GM18861 (cell line): ENCODE measurements at regions not wholly inside any gene's neighbourhood (a gene's known extent, or its start where the extent isn't known, plus 50 kb on each side); places are given as distances from the start of the nearest gene placed in this dataset.
"Not testable (repeated sequence)": the region's sequence is repeated elsewhere in the genome, so short reads cannot be mapped to it uniquely, and the experiment has no call there.

ENCODE experiments used
- ATAC-seq: cut with Tn5 transposase; IDR thresholded peaks from one replicate; pipeline ENCODE4 v1.9.1; 2021; ENCODE audit not compliant: unreplicated experiment

DNA sequence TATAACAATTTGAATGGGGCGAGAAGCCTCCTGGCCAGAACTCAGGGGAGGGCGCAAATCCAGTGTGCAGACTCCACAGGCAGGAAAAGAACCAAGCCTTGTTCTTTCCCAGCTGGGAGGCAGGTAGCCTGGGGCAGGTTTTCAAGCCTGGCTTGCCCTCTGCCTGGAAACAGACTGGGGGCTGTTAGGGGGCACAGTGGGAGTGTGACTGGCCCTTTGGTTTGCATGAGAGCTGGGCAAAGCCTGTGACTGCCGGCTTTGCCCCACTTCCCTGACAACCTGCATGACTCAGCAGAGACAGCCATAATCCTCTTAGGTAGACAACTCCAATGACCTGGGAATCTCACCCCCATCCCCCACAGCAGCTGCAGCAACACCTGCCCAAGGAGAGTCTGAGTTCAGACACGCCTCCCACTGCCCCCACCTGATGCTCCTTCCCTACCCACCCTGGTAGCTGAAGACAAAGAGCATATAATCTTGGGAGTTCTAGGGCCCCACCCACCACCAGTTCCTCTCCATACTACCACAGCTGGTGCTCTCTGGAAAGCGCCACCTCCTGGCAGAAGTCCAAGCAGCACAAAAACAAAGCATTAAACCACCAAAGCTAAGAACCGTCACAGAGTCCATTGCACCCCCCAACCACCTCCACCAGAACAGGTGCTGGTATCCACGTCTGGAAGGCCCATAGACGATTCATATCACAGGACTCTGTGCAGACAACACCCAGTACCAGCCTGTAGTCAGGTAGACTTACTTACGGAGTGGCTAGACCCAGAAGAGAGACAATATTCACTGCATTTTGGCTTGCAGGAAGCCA lies 402.5 kb downstream of the STK39 start:
- no peak for ATAC-seq

GRCh38 chr2:167843657-167844056 lies 403.7 kb downstream of the STK39 start:
- no peak for ATAC-seq

GRCh38 chr2:167843217-167843616 lies 404.2 kb downstream of the STK39 start:
- ATAC-seq = no peak

GRCh38 chr2:167842047-167842446 lies 405.3 kb downstream of the STK39 start:
- no peak for ATAC-seq

DNA sequence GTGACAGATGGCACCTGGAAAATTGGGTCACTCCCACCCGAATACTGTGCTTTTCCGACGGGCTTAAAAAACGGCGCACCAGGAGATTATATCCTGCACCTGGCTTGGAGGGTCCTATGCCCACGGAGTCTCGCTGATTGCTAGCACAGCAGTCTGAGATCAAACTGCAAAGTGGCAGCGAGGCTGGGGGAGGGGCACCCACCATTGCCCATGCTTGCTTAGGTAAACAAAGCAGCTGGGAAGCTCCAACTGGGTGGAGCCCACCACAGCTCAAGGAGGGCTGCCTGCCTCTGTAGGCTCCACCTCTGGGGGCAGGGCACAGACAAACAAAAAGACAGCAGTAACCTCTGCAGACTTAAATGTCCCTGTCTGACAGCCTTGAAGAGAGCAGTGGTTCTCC lies 412.1 kb downstream of the STK39 start:
- ATAC-seq = not testable (repeated sequence)

GRCh38 chr2:167834707-167835106 lies 412.7 kb downstream of the STK39 start:
- no peak for ATAC-seq

GRCh38 chr2:167833294-167833693 lies 414.1 kb downstream of the STK39 start:
- no peak for ATAC-seq

DNA sequence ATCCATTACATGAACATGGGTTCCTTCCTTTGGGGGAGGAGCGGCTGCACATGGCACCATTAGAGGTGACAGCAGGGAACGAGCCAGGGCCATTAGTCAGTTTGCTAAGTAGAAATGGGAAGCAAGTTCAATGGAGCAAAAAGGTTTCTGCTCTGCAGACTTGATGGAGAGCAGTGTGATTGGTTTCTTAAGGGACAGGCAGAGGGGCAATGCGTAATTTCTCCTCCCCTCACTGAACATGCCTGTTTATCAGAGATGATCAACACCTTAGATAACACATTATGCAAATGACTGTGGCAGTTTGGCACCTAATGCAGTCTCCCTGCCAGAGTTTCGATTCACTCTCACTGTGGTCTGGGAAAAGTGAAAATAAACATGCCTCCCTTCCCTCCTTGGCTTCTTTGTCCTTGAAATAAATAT lies 414.5 kb downstream of the STK39 start:
- no peak for ATAC-seq

DNA sequence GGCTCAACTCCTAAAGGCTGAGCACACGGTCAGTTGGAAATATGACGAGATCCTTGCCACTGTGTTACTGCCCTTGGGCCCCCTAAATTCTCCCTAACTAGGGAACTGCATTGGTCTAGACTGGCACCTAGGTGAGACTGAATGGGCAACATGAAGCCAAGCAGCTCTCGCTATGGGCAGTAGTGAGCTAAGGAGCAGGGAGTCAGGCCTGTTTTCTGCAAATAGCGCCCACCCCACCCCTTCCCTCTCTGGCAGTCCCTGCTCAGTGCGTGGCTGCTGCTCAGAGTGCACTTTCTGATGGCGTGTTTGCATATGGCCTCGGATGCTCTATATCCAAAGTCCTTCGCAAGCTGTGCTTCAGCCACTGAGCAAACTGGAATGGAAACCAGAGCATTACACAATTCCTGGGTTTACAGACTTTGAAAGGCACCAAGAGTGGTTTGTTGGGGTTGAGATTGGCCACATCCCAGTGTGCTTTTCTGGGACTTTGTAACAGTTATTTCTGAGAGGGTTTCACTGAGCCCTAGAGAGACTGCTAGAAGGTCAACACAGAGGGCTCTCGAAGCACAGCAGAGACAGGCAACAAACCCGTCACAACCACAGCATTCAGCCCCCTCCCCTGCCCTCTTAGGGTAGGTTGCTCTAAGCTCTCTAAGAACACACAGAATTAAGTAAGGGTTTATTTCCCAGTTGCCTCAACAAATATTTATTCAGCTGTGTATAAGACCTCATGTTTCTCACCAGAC lies 419.9 kb downstream of the STK39 start:
- ATAC-seq = no peak

DNA sequence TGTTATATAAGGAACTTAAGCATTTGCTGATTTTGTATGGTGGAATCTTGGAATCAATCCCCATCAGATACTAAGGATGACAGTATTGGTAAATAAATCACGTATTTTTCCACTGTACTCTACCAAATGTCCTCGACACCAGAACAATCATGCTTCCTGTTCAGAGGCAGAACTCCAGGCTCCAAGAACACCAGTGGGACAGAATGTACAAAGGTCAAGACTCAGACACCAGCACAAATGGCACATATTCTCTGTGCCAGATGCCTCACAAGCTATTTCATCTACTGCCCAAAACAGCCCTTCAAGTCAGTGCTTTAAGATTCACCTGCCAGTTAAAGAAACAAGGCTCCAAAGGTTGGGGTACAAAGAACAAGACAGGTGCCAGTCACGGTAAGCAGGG lies 420.5 kb downstream of the STK39 start:
- no peak for ATAC-seq

- no peak for ATAC-seq
Observed at GRCh38 chr2:167825664-167826063, 421.7 kb downstream of the STK39 start.

DNA sequence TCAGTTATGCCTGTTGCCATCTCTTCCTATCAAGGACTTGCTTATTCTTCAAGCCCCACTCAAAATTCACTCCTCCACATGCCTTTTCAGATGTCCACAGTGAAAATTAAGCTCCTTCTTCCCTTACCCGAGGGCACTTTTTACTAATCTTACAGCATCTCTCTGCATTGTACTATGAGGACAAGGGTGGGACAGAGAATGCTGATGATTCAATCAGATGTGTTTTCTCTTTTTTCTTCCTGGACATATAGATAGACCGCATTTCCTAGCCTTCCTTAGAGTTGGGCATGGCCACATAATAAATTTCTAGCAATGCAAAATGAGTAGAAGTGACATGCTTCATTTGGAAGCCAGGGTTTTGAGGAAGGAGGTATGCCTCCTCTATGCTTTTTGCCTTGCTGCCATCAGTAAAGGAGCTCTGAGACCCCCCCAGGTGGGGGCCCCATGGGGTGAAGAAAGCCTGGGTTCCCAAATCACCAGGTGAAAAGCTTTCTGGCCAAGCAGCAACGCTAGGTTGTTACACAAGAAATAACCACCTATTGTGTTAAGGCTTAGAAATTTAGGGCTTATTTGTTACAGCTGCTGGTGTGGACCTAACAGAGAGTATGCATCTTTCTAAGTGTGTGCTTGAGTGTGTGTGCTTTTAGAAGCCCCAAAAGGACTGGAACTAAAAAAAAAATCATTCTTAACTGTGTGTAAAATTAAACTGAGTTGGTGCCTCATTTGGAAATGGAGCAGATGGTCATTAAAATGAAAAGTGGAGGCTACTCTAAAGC lies 424.5 kb downstream of the STK39 start:
- ATAC-seq = no peak

GRCh38 chr2:167820488-167820887 lies 426.9 kb downstream of the STK39 start:
- ATAC-seq = no peak

- no peak for ATAC-seq
Observed at GRCh38 chr2:167818521-167818920, 428.9 kb downstream of the STK39 start.

DNA sequence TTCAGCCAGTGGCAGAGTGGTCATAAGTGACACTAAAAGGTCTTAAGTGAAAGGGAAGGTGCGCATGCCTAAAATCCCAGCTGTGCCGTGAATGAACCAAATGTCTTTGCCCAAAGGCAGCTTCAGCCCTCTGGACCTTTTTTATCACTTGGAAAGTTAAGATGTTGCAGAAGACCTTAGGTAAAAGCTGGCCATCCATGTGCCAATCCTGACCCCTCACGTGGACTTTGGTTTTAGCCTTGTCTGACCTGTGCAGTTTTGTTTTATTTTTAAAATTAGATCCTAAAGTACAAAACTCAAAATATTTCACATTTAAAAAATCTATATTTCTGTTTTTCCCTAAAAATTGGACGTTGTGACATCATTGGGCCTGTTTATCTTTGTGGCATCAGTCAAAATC lies 429.5 kb downstream of the STK39 start:
- no peak for ATAC-seq

DNA sequence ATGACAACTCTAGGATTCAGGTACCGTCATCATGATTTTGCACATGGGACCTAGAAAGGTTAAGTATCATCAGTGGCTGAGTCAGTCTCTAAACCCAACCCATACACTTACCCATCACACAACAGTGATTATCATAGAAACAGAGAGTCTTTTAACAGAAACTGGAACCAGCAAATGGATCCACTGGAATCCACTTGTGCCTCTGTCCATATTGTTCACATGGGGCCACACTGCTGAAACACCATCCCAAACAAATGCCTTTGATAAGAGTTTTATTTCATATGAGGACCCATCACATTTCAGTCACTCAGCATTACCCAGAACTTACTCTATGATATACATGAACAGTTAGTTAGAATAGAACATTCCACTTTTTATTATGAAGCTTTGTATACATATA lies 430.0 kb downstream of the STK39 start:
- no peak for ATAC-seq

DNA sequence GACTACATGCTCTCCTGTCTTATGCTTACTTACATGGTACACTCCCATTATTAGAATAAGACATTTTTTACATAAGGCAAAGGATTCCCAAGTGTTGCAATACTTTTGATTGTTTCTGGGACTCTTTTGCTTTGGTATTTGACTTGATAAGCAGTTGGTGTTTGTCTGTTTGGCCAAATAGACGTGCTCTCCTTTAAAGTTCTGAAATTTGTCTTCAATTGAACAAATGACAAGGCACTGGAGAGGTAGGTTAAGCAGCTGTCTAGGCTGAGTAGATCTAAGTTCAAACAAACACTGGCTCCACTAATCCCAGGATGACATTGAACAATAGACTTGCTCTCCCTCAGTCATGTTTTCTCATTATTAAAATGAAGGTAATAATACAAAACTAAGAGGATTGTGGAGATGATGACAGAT lies 430.5 kb downstream of the STK39 start:
- no peak for ATAC-seq

DNA sequence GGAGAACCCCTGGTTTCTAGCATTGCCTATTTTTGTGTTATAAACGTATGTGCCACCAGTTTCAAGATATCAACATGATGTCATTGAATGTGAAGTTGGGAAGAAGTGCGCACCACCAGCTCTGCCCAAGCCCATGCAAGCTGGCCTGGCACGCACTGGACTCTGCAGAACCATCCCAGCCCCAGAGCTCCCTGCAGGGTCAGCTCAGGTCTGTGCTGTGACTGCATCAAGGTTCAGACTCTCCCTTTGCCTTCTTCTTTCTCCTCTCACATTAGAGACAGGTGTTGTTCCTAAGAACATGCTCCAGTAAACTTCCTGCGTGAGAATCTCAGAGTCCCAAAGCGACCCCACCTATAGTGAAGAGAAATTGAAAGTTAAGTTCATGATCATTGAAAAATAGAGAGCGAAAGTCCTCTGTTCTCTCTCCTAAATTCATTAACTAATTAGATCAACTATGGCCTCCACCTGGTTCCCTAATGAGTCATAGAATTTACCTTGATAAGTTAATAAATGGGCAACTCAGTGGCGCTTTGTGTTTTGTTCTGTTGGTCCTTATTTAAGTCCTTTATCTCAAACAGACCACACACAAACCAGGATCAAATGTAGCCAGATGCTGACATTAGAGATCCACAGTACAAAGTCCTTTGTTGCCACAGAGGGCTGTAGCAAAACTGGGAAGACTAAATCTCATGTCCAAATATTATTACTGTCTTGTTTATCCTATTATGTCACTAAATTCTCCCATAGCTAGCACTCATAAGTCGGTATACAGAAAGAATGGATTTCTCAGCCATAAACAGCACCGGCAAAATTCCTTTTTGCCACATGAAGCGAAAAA lies 432.3 kb downstream of the STK39 start:
- ATAC-seq = peak; percentile 76

DNA sequence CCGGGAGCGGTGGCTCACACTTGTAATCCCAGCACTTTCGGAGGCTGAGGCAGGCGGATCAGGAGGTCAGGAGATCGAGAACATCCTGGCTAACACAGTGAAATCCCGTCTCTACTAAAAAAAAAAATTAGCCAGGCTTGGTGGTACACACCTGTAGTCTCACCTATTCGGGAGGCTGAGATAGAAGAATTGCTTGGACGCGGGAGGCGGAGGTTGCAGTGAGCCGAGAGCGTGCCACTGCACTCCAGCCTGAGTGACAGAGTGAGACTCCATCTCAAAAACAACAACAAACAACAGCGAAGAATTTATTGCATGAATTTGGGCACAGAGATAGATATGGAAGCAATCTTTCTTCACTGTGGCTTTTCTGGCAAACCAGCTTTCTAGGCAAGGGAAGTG lies 432.9 kb downstream of the STK39 start:
- not testable (repeated sequence) for ATAC-seq

DNA sequence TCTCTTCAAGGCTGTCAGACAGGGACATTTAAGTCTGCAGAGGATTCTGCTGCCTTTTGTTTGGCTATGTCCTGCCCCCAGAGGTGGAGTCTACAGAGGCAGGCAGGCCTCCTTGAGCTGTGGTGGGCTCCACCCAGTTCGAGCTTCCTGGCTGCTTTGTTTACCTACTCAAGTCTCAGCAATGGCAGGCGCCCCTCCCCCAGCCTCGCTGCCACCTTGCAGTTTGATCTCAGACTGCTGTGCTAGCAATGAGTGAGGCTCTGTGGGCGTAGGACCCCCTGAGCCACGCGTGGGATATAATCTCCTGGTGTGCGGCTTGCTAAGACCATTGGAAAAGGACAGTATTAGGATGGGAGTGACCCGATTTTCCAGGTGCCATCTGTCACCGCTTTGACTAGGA lies 437.6 kb downstream of the STK39 start:
- ATAC-seq = not testable (repeated sequence)
